ENCODE measurements at regions not wholly inside any gene's neighbourhood (a gene's known extent, or its start where the extent isn't known, plus 50 kb on each side); places are given as distances from the start of the nearest gene placed in this dataset.

DNA sequence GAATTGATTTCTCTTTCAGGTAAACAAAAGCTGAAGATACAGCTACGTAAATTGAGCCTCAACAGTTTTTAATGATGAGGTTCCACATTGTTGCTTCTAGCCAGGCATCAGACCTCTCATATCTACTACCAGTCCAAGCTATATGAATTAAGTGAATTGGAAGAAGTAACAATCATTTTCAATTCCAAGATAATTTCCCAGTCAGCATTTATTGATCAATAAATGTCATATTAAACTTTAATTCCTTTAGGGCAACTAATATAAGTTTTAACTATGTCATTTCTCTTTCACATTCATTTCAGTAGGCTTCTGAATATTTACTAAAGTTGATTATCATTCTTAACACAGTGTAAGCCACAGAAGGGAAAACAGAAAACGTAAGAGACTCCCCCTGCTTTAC is 1413.7 kb upstream of the CELF2 start:
- TF ChIP-seq POLR2A (IDR thresholded peaks at IDR 0.05; ENCODE audit: low read length) (no peak), GATA1 (IDR thresholded peaks at IDR 0.05; ENCODE audit: low read depth, low read length) (no peak)
- DNase-seq: no peak

- no peak for DNase-seq
- TF ChIP-seq POLR2A (IDR thresholded peaks at IDR 0.05; ENCODE audit: low read length): no peak
- TF ChIP-seq GATA1 (IDR thresholded peaks at IDR 0.05; ENCODE audit: low read depth, low read length): no peak
These were observed 1412.4 kb upstream of the CELF2 start for GRCh38 chr10:9605231-9605630.

GRCh38 chr10:9608602-9609001 is 1409.1 kb upstream of the CELF2 start:
- peak; percentile 1 to 2 for DNase-seq
- TF ChIP-seq GATA1 (IDR thresholded peaks at IDR 0.05; ENCODE audit: low read depth, low read length): no peak
- no peak for TF ChIP-seq POLR2A (IDR thresholded peaks at IDR 0.05; ENCODE audit: low read length)

DNA sequence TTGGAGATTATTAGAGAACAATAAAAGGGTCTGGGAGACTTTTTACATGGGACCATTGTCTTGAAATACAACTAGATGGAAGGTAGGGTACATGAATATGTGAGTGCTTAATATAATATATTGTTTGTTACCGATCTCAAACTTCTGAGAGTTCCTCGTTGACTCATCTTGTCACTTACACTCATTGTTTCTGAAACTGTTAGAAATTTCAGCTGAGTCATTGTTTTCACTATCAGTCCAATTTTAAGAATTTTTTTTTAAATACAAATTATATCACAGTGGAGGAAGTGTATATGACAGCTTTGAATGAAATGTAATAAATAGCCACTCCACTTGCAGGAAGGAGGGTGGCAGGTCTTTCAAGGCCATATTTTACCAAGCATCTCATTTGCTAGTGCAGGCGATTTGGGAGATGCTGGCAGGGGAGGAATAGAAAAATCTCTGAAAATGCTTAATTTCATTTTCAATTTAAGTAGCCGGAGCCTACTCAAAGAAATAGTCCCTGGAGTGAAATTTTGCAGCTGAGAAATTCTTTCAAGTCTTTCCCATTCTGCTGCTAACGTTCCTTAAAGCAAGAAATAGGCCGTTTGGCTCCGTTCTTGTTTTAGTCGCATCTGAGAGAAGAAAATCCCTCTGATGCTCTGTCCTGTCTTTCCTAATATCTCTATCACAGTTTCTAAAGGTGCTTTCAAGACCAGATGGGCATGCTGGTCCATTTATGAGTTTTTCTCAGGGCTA is 1404.2 kb upstream of the CELF2 start:
- no peak for TF ChIP-seq GATA1 (IDR thresholded peaks at IDR 0.05; ENCODE audit: low read depth, low read length)
- no peak for TF ChIP-seq POLR2A (IDR thresholded peaks at IDR 0.05; ENCODE audit: low read length)
- DNase-seq: no peak

DNA sequence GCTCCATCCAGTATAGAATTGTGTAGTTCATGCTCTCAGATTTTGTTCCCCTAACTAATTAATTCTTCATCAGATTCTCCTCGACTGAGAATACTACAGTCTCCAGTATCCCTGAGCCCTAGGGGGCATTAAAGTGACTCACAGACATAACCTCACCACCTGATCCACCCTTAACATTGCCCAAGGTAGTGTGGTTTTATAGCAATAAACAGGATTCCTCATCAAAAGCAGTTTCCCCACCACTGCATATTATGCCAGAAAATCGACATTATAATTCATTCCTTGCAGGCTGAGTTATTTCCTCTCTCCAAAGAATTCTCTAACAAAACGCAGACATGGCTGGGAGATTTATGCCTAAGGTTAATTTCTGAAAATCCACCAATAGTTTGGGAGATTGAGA is 1402.5 kb upstream of the CELF2 start:
- no peak for TF ChIP-seq GATA1 (IDR thresholded peaks at IDR 0.05; ENCODE audit: low read depth, low read length)
- no peak for TF ChIP-seq POLR2A (IDR thresholded peaks at IDR 0.05; ENCODE audit: low read length)
- no peak for DNase-seq

DNA sequence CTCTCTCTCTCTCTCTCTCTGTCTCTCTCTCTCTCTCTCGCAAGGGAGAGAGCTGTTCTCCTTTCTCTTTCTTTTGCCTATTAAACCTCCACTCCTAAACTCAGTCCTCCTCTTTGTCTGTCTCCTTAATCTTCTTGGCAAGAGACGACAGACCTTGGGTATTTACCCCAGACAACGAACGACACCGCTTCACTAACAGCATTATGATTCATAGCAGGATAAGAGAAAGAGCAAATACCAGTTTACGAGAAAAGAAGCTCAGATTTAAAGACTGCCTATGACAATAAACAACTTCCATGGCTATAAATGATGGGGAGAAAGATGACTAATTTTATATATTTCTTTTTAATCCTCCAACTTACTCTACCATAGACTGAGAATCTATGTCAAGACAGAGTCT is 1396.5 kb upstream of the CELF2 start:
- DNase-seq: no peak
- TF ChIP-seq GATA1 (IDR thresholded peaks at IDR 0.05; ENCODE audit: low read depth, low read length): no peak
- no peak for TF ChIP-seq POLR2A (IDR thresholded peaks at IDR 0.05; ENCODE audit: low read length)

- no peak for DNase-seq
- TF ChIP-seq GATA1 (IDR thresholded peaks at IDR 0.05; ENCODE audit: low read depth, low read length) (no peak), POLR2A (IDR thresholded peaks at IDR 0.05; ENCODE audit: low read length) (no peak)
These were observed 1392.4 kb upstream of the CELF2 start for GRCh38 chr10:9625304-9625703.

- no peak for DNase-seq
- TF ChIP-seq POLR2A (IDR thresholded peaks at IDR 0.05; ENCODE audit: low read length) (no peak), GATA1 (IDR thresholded peaks at IDR 0.05; ENCODE audit: low read depth, low read length) (no peak)
These were observed 1383.2 kb upstream of the CELF2 start for GRCh38 chr10:9634466-9634865.

- TF ChIP-seq GATA1 (IDR thresholded peaks at IDR 0.05; ENCODE audit: low read depth, low read length): no peak
- no peak for TF ChIP-seq POLR2A (IDR thresholded peaks at IDR 0.05; ENCODE audit: low read length)
- DNase-seq: no peak
These were observed 1382.0 kb upstream of the CELF2 start for GRCh38 chr10:9635691-9636090.

- no peak for DNase-seq
- TF ChIP-seq POLR2A (IDR thresholded peaks at IDR 0.05; ENCODE audit: low read length) (no peak), GATA1 (IDR thresholded peaks at IDR 0.05; ENCODE audit: low read depth, low read length) (no peak)
These were observed 1381.5 kb upstream of the CELF2 start for GRCh38 chr10:9636216-9636615.

DNA sequence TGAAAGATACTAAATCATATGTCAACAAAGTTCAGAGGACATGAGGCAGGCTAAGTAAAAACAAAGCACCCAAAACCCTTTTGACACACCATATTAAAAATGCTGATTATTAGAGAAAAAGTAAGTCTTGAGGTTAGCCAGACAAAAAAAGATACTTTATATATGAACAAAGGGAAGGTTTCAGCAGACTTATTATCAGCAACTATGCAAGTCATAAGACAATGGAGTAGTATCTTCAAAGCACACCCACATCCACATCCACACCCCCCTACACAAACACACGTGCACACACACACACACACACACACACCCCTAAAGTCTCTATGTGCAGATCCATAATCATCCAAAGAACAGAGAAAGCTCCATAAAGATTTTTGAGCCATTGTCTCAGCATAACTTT is 1373.9 kb upstream of the CELF2 start:
- DNase-seq: no peak
- TF ChIP-seq GATA1 (IDR thresholded peaks at IDR 0.05; ENCODE audit: low read depth, low read length) (no peak), POLR2A (IDR thresholded peaks at IDR 0.05; ENCODE audit: low read length) (no peak)

- TF ChIP-seq POLR2A (IDR thresholded peaks at IDR 0.05; ENCODE audit: low read length) (no peak), GATA1 (IDR thresholded peaks at IDR 0.05; ENCODE audit: low read depth, low read length) (no peak)
- DNase-seq: no peak
These were observed 1372.3 kb upstream of the CELF2 start for GRCh38 chr10:9645404-9645803.

GRCh38 chr10:9645928-9646600 is 1371.6 kb upstream of the CELF2 start:
- DNase-seq: no peak
- TF ChIP-seq POLR2A (IDR thresholded peaks at IDR 0.05; ENCODE audit: low read length) (no peak), GATA1 (IDR thresholded peaks at IDR 0.05; ENCODE audit: low read depth, low read length) (no peak)

DNA sequence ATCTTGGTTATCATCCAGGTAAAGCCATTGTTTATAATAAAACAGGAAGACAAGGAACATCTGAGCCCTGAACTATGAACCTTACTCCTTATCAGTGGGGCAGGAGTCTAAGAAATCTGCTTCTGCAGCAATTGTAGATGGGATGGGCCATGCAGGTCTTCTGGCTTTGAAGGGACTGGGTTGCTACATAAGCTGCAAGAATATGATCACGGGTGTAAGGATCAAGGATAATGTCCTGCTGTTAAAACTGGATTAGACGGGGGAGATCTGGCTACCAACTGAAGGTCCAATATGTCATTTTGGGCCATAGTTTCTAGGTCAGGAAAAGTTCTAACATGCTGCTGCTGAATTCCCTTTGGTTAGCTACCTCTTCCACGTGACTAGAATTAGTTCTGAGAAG is 1363.4 kb upstream of the CELF2 start:
- DNase-seq: no peak
- TF ChIP-seq POLR2A (IDR thresholded peaks at IDR 0.05; ENCODE audit: low read length) (no peak), GATA1 (IDR thresholded peaks at IDR 0.05; ENCODE audit: low read depth, low read length) (no peak)

DNA sequence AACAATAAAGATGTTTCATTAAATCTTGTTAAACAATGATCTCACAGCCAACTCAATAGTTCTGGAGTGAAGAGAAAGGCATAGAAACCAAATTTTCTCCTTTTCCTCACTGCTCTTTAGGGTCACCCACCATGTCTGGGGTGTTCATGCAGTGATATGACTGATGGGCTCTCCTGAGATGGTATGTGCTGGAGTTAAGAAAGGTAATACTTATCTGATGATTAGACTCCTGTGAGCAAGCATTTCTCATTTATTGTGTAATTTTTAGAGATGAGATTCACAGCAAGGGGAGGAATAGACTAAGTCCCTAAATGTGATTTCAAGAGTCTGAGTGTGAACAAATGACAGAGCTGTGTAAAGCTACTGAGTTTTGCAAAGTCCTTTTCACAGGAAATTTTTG is 1361.3 kb upstream of the CELF2 start:
- no peak for TF ChIP-seq POLR2A (IDR thresholded peaks at IDR 0.05; ENCODE audit: low read length)
- TF ChIP-seq GATA1 (IDR thresholded peaks at IDR 0.05; ENCODE audit: low read depth, low read length): no peak
- no peak for DNase-seq
